ENCODE measurements at regions not wholly inside any gene's neighbourhood (a gene's known extent, or its start where the extent isn't known, plus 50 kb on each side); places are given as distances from the start of the nearest gene placed in this dataset.

DNA sequence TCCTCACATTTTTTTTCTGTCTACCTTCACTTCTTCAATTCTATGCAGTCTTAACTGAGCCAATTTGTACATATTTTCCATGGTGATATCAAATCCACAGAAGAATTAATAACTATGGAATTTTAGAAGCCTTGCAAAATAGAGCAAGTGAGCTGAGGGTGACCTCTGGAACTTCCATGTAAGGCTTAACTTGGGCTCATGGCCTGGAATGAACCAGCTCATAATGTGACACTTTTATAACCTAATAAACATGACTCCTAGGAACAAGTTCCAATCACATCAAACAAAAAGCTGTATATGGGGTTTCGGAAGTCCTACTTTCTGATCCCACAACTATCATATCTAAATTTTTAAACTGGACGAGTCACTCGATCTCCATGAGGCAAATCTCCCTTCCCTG lies 232.4 kb downstream of the FOXA2 start:
- no peak for DNase-seq (ENCODE audit: low read depth, low spot score)
- Histone ChIP-seq H3K27ac (ENCODE audit: low read depth, low read length) (no peak overlapping the region), H3K4me3 (ENCODE audit: low read depth, low read length) (no peak overlapping the region), H3K9me3 (ENCODE audit: control insufficient read depth, insufficient read depth, low read length) (no peaks in the 10 kb centered on the region), H3K27me3 (ENCODE audit: control insufficient read depth, insufficient read depth, low read length) (no peaks in the 10 kb centered on the region)
- CTCF ChIA-PET = interaction anchor here (1.2 kb wide), 1 partner anchor 13 kb away, joined by 4 read pairs; no protein-coding TSS in a partner anchor
- POLR2A ChIA-PET = no interaction called here
- TF ChIP-seq, protein P1, sequence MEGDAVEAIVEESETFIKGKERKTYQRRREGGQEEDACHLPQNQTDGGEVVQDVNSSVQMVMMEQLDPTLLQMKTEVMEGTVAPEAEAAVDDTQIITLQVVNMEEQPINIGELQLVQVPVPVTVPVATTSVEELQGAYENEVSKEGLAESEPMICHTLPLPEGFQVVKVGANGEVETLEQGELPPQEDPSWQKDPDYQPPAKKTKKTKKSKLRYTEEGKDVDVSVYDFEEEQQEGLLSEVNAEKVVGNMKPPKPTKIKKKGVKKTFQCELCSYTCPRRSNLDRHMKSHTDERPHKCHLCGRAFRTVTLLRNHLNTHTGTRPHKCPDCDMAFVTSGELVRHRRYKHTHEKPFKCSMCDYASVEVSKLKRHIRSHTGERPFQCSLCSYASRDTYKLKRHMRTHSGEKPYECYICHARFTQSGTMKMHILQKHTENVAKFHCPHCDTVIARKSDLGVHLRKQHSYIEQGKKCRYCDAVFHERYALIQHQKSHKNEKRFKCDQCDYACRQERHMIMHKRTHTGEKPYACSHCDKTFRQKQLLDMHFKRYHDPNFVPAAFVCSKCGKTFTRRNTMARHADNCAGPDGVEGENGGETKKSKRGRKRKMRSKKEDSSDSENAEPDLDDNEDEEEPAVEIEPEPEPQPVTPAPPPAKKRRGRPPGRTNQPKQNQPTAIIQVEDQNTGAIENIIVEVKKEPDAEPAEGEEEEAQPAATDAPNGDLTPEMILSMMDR (IDR thresholded peaks at IDR 0.05; ENCODE audit: low read depth, low read length) = no peak

DNA sequence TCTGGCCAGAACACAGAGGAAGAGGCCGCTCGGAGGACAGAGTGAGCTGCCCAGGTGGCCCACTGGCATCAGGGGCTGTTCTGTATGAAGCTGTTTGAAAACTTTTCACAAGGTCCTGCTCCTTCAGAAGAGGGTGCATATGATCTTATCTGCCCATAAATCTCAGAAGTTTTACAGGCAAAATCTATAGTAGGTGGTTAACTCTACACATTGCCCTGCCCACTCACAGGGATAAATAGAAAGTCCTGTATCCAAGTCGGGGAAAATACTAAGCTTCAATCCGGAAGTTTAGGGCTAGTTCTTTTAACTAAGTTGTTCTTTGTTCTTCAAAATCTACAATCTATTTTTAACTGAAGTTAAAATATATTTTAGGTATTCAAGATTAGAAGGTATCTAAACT lies 233.7 kb downstream of the FOXA2 start:
- TF ChIP-seq, protein P1 (IDR thresholded peaks at IDR 0.05; ENCODE audit: low read depth, low read length) = no peak
- Histone ChIP-seq H3K27ac (ENCODE audit: low read depth, low read length) (no peak overlapping the region), H3K9me3 (ENCODE audit: control insufficient read depth, insufficient read depth, low read length) (no peaks in the 10 kb centered on the region), H3K27me3 (ENCODE audit: control insufficient read depth, insufficient read depth, low read length) (no peaks in the 10 kb centered on the region), H3K4me3 (ENCODE audit: low read depth, low read length) (no peak overlapping the region)
- DNase-seq (ENCODE audit: low read depth, low spot score) = no peak
- ChIA-PET CTCF (interaction anchor here (4.2 kb wide), 1 partner anchor 12 kb away, joined by 21 read pairs; no protein-coding TSS in a partner anchor), POLR2A (no interaction called here)

DNA sequence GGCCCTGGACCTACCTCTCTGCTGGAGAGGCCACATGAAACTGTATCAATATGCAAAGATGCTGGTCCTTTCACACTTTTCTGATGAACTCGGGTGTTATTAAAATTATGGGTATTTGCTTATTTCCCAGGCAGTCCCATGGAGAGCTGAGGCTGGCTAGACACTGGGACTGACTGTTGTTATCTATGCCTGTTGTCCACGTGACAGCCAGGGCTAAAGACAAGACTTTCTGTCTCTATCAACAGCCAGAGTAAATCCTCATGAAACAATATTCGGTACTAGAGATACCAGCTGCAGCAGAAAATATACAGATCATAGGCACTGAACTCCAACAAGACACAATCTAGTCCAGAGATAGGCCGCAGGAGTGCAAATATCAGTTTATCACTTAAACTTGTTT lies 236.4 kb downstream of the FOXA2 start:
- DNase-seq (ENCODE audit: low read depth, low spot score) = no peak
- no peak overlapping the region for H3K4me3 ChIP-seq (ENCODE audit: low read depth, low read length)
- peaks cover 3% of the 10 kb centered on the region; the same call in 1 of the 2 replicates for H3K9me3 ChIP-seq (ENCODE audit: control insufficient read depth, insufficient read depth, low read length)
- no peak overlapping the region for H3K27ac ChIP-seq (ENCODE audit: low read depth, low read length)
- ChIA-PET POLR2A (no interaction called here), CTCF (interaction anchor here (4.2 kb wide), 1 partner anchor 9 kb away, joined by 21 read pairs; no protein-coding TSS in a partner anchor)
- TF ChIP-seq, protein P1 (IDR thresholded peaks at IDR 0.05; ENCODE audit: low read depth, low read length) = no peak
- no peaks in the 10 kb centered on the region for H3K27me3 ChIP-seq (ENCODE audit: control insufficient read depth, insufficient read depth, low read length)

DNA sequence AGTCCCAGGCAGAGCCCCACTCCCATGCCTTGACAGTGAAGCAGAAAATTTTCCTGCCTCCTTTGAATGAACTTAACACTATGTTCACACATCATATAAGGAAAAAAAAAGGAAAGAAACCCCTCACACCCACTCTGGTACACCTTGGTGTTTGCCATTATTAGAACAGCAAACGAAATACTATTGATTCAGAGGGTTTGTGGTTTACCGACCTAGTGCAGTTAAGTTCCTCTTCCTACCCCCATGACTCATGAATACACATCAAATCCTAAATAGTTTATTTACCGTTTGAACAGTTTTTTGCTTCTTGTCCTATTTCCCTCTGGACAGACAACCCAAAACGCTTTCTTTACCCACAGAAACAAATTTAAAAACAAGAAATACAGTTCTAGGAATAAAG lies 237.7 kb downstream of the FOXA2 start:
- peaks cover 3% of the 10 kb centered on the region; the same call in 1 of the 2 replicates for H3K9me3 ChIP-seq (ENCODE audit: control insufficient read depth, insufficient read depth, low read length)
- DNase-seq (ENCODE audit: low read depth, low spot score) = no peak
- no peak overlapping the region for H3K27ac ChIP-seq (ENCODE audit: low read depth, low read length)
- ChIA-PET CTCF (no interaction called here), POLR2A (no interaction called here)
- H3K27me3 ChIP-seq (ENCODE audit: control insufficient read depth, insufficient read depth, low read length) = no peaks in the 10 kb centered on the region
- no peak overlapping the region for H3K4me3 ChIP-seq (ENCODE audit: low read depth, low read length)
- TF ChIP-seq, protein P1 (IDR thresholded peaks at IDR 0.05; ENCODE audit: low read depth, low read length) = no peak

DNA sequence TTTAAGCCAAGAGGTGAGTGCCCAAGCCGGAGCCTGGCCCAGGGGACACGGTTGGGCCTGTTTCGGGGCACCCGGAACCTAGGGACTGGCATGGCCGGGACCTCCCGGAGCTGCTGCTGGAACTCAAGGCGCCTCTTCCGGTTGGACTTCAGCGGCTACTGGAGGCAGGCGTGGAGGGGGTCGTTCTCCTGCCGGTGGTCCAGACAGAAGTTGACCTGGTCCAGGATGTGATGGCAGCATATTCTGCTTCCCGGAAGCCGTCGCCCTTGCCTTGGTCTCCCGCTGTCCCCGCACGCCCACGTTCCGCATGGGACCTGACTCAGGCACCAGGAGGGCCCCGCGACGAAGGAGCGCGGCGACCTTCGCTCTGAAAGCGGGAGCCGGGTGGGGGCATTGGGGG lies 240.8 kb downstream of the FOXA2 start:
- CTCF ChIA-PET = no interaction called here
- H3K4me3 ChIP-seq (ENCODE audit: low read depth, low read length) = no peak overlapping the region
- H3K27ac ChIP-seq (ENCODE audit: low read depth, low read length) = no peak overlapping the region
- POLR2A ChIA-PET = no interaction called here
- H3K9me3 ChIP-seq (ENCODE audit: control insufficient read depth, insufficient read depth, low read length) = peaks cover 3% of the 10 kb centered on the region; the same call in 1 of the 2 replicates
- TF ChIP-seq, protein P1 (IDR thresholded peaks at IDR 0.05; ENCODE audit: low read depth, low read length) = no peak
- no peaks in the 10 kb centered on the region for H3K27me3 ChIP-seq (ENCODE audit: control insufficient read depth, insufficient read depth, low read length)
- no peak for DNase-seq (ENCODE audit: low read depth, low spot score)
